ENCODE measurements at regions not wholly inside any gene's neighbourhood (a gene's known extent, or its start where the extent isn't known, plus 50 kb on each side); places are given as distances from the start of the nearest gene placed in this dataset.

DNA sequence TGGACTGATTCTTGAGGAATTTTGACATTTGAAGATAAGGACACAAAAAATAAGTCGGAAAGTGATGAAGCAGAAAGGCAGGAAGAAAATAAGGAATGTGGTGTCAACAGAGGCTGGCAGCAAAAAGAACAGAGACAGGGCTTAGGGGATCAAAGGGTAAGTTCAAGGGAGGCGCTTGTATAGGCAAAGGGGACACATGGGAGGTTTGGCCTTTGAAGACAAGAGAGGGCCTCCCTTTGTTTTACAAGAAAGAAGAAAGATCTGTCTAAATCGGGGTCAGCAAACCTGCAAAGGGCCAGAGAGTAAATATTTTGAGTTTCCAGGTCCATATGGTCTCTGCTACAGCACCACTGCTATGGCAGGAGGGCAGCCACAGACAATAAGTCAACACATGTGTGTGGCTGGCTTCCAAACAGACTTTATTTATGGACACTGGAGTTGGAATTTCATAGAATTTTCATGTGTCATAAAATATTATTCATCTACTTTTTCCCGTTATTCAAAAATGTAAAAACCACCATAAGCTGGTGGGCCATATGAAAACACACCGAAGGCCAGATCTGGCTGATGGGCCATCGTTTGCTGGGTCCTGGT lies 112.0 kb upstream of the FBXL7 start:
- H2AFZ ChIP-seq (ENCODE audit: low read length), result no peak overlapping the region
- H3K9me3 ChIP-seq (replicated peaks; ENCODE audit: insufficient read depth, low read length), result no peaks in the 10 kb centered on the region
- H3K27me3 ChIP-seq (replicated peaks; ENCODE audit: insufficient read depth, low read length), result no peaks in the 10 kb centered on the region; the same call in 1 of the 2 replicates
- no peaks in the 10 kb centered on the region for H3K36me3 ChIP-seq (replicated peaks; ENCODE audit: insufficient read depth, low read length)
- no peak overlapping the region for H3K4me2 ChIP-seq (ENCODE audit: low read depth, low read length)
- no peak for TF ChIP-seq EZH2phosphoT487 (IDR thresholded peaks at IDR 0.05; ENCODE audit: low read length)
- TF ChIP-seq EZH2 (optimal IDR thresholded peaks at IDR 0.05; ENCODE audit: low read depth, low read length), result no peak
- TF ChIP-seq CTCF (IDR thresholded peaks at IDR 0.05; ENCODE audit: low read length), result no peak
- no peaks in the 10 kb centered on the region for H3F3A ChIP-seq (ENCODE audit: insufficient read depth, low read length)
- no peak overlapping the region for H3K4me3 ChIP-seq (ENCODE audit: low read length)
- H4K20me1 ChIP-seq (ENCODE audit: insufficient read depth, low read length), result no peaks in the 10 kb centered on the region
- no peak for DNase-seq
- H3K4me1 ChIP-seq (ENCODE audit: low read length), result no peaks in the 10 kb centered on the region
- H3K9me2 ChIP-seq (replicated peaks; ENCODE audit: insufficient read depth, low read length), result no peaks in the 10 kb centered on the region
- H3K9ac ChIP-seq (ENCODE audit: low read length), result no peak overlapping the region
- H3K27ac ChIP-seq (ENCODE audit: low read length), result no peak overlapping the region
- no peaks in the 10 kb centered on the region for H3K79me2 ChIP-seq (ENCODE audit: low read length)

GRCh38 chr5:15386122-15386521 lies 113.9 kb upstream of the FBXL7 start:
- H3K27me3 ChIP-seq (replicated peaks; ENCODE audit: insufficient read depth, low read length), result no peaks in the 10 kb centered on the region; the same call in 1 of the 2 replicates
- no peaks in the 10 kb centered on the region for H3K9me2 ChIP-seq (replicated peaks; ENCODE audit: insufficient read depth, low read length)
- H3K79me2 ChIP-seq (ENCODE audit: low read length), result no peaks in the 10 kb centered on the region
- H3K9ac ChIP-seq (ENCODE audit: low read length), result no peak overlapping the region
- TF ChIP-seq CTCF (IDR thresholded peaks at IDR 0.05; ENCODE audit: low read length), result no peak
- TF ChIP-seq EZH2 (optimal IDR thresholded peaks at IDR 0.05; ENCODE audit: low read depth, low read length), result no peak
- no peak for TF ChIP-seq EZH2phosphoT487 (IDR thresholded peaks at IDR 0.05; ENCODE audit: low read length)
- H3K4me3 ChIP-seq (ENCODE audit: low read length), result no peak overlapping the region
- H2AFZ ChIP-seq (ENCODE audit: low read length), result no peak overlapping the region
- H3K27ac ChIP-seq (ENCODE audit: low read length), result no peak overlapping the region
- no peaks in the 10 kb centered on the region for H3F3A ChIP-seq (ENCODE audit: insufficient read depth, low read length)
- H3K36me3 ChIP-seq (replicated peaks; ENCODE audit: insufficient read depth, low read length), result no peaks in the 10 kb centered on the region
- no peak overlapping the region for H3K4me2 ChIP-seq (ENCODE audit: low read depth, low read length)
- no peaks in the 10 kb centered on the region for H4K20me1 ChIP-seq (ENCODE audit: insufficient read depth, low read length)
- DNase-seq, result no peak
- H3K4me1 ChIP-seq (ENCODE audit: low read length), result no peaks in the 10 kb centered on the region
- no peaks in the 10 kb centered on the region for H3K9me3 ChIP-seq (replicated peaks; ENCODE audit: insufficient read depth, low read length)

DNA sequence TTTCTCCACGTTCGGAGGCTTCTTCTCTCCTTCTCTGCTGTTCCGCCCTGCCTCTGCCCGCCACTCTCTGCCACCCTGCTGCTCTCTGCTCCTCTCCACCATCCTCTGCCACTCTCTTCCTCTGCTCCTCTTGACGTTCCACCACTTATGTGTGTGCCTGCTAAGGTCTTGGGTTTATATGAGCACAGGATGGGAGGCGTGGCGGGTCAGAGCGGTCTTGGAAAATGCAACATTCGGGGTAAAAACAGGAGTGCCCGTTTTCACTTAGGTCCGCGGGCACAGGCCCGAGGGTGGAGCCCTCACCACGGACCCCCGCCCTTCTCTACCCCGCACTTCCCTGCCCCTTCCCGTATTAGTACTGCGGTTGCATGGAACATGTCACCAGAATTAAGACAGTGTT lies 114.4 kb upstream of the FBXL7 start:
- H3F3A ChIP-seq (ENCODE audit: insufficient read depth, low read length), result no peaks in the 10 kb centered on the region
- TF ChIP-seq EZH2 (optimal IDR thresholded peaks at IDR 0.05; ENCODE audit: low read depth, low read length) (no peak), CTCF (IDR thresholded peaks at IDR 0.05; ENCODE audit: low read length) (no peak), EZH2phosphoT487 (IDR thresholded peaks at IDR 0.05; ENCODE audit: low read length) (no peak)
- no peaks in the 10 kb centered on the region for H3K36me3 ChIP-seq (replicated peaks; ENCODE audit: insufficient read depth, low read length)
- H3K27ac ChIP-seq (ENCODE audit: low read length), result no peak overlapping the region
- no peak overlapping the region for H3K4me2 ChIP-seq (ENCODE audit: low read depth, low read length)
- H3K79me2 ChIP-seq (ENCODE audit: low read length), result no peaks in the 10 kb centered on the region
- no peaks in the 10 kb centered on the region; the same call in 1 of the 2 replicates for H3K27me3 ChIP-seq (replicated peaks; ENCODE audit: insufficient read depth, low read length)
- DNase-seq, result no peak
- no peak overlapping the region for H3K4me3 ChIP-seq (ENCODE audit: low read length)
- H3K9me2 ChIP-seq (replicated peaks; ENCODE audit: insufficient read depth, low read length), result no peaks in the 10 kb centered on the region
- H4K20me1 ChIP-seq (ENCODE audit: insufficient read depth, low read length), result no peaks in the 10 kb centered on the region
- no peaks in the 10 kb centered on the region for H3K9me3 ChIP-seq (replicated peaks; ENCODE audit: insufficient read depth, low read length)
- no peak overlapping the region for H2AFZ ChIP-seq (ENCODE audit: low read length)
- H3K9ac ChIP-seq (ENCODE audit: low read length), result no peak overlapping the region
- H3K4me1 ChIP-seq (ENCODE audit: low read length), result no peaks in the 10 kb centered on the region

All from MM.1S (cell line).